GM18909 (cell line): ENCODE measurements at regions not wholly inside any gene's neighbourhood (a gene's known extent, or its start where the extent isn't known, plus 50 kb on each side); places are given as distances from the start of the nearest gene placed in this dataset.
"Not testable (repeated sequence)": the region's sequence is repeated elsewhere in the genome, so short reads cannot be mapped to it uniquely, and the experiment has no call there.

Experiments used
- ATAC-seq: cut with Tn5 transposase; IDR thresholded peaks from one replicate; pipeline ENCODE4 v1.9.1; 2021; ENCODE audit warnings: mild to moderate bottlenecking; ENCODE audit not compliant: unreplicated experiment, poor library complexity

DNA sequence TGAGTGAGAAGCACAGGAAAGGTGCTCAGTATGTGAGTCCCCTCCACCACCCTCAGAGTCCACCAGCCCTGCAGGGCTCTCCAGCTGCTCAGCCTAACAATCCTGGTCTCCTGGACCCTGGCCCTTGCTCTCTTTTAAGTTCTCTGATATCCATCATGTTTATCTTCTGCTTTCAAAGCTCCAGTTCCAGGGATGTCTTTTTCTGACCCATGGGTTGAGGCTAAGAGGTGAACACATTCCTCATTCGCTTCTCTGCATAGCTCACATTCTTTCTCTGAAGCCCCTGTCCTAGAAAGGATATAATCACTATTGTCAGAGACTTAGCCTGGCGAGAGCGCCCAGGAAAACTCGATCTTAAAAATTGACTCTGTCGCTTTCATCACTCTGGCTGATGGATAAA lies 86.4 kb downstream of the ARL4C start:
- ATAC-seq, result no peak

DNA sequence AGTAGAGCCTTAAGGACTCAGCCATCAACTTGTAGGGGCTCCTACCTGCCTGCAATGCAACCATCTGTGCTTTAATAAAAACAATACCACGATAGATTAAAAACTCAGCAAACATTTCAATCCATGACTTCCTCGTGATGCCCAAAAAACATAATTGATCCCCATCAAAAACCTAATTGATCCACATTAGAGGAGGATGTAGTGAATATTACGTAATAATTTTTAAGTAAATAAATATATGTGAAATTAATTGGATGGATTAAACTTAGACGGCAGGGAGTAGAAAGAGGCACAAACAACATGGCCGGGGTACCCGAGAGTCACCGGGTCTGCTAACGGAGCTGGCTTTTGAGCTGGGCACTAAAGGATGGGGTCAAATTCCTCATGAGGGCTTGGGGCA lies 87.3 kb downstream of the ARL4C start:
- no peak for ATAC-seq

DNA sequence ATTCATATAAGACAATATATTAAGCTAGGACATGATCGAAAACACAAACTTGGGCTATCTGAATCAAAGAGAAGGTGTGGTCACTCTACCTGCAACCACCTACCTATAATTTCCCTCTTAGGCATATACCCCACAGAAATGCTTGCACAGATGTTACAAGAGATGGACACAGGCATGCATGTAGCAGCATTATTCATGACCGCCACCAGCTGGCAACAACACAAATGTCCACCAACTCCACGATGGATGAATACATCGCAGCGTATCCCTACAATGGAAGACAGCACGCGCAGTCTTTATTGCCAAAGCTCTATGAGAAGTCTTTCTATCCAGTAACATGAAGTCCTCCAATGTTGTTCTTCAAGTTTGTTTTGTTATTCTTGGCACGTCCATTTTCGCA lies 90.8 kb downstream of the ARL4C start:
- ATAC-seq, result no peak

GRCh38 chr2:234405462-234405861 lies 91.4 kb downstream of the ARL4C start:
- no peak for ATAC-seq

GRCh38 chr2:234404957-234405356 lies 91.9 kb downstream of the ARL4C start:
- no peak for ATAC-seq

- ATAC-seq, result no peak
Measured at GRCh38 chr2:234403751-234404150, 93.1 kb downstream of the ARL4C start.

- no peak for ATAC-seq
Measured at GRCh38 chr2:234403074-234403473, 93.8 kb downstream of the ARL4C start.

- no peak for ATAC-seq
Measured at GRCh38 chr2:234401426-234401825, 95.5 kb downstream of the ARL4C start.

- no peak for ATAC-seq
Measured at GRCh38 chr2:234399451-234400246, 97.2 kb downstream of the ARL4C start.

DNA sequence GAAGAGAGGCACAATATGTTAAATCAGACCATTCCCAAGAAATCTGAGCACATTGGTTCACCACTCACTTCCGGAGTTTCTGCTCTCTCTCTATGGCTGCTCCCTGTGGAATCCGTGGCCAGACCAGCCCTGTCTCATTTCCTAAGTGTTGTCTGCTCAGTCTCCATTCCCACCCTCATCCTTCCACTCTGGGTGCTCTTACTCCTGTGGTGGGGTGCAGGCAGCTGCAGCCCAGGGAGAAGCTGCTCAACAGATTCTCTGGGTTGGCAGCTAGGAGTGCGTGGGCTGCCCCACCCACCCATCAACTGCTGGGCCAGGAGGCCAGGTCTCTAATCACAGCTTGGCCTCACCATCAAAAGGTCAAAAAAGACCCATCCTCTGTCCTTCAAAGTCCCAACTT lies 98.3 kb downstream of the ARL4C start:
- ATAC-seq, result no peak

GRCh38 chr2:234395891-234396420 lies 100.9 kb downstream of the ARL4C start:
- ATAC-seq, result no peak

GRCh38 chr2:234394450-234394849 lies 102.4 kb downstream of the ARL4C start:
- no peak for ATAC-seq

DNA sequence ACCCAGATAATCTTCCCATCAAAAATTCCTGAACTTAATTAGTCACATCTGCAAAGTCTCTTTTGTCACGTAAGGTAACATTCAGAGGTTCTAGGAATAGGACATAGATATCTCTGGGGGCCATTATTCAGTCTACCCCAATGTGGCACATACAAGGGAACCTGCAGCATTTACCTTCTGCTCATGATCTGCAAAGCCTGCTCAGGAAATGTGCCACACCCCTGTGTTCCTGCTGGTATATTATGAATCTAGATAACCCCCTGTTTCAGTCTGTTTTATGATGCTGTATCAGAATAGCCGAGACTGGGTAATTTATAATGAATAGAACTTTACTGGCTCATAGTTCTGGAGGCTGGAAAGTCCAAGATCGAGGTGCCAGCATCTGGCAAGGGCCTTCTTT lies 103.5 kb downstream of the ARL4C start:
- ATAC-seq, result no peak

- no peak for ATAC-seq
Measured at GRCh38 chr2:234392041-234392615, 104.8 kb downstream of the ARL4C start.

GRCh38 chr2:234391625-234392024 lies 105.3 kb downstream of the ARL4C start:
- no peak for ATAC-seq

DNA sequence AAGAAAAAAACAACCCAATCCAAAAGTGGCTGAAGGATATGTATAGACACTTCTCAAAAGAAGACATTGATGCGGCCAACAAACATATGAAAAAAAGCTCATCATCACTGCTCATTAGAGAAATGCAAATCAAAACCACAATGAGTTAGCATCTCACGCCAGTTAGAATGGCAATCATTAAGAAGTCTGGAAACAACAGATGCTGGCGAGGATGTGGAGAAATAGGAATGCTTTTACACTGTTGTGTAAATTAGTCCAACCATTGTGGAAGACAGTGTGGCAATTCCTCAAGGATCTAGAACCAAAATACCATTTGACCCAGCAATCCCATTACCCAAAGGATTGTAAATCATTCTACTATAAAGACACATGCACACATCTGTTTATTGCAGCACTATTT lies 107.2 kb downstream of the ARL4C start:
- ATAC-seq, result not testable (repeated sequence)

GRCh38 chr2:234388591-234388990 lies 108.3 kb downstream of the ARL4C start:
- no peak for ATAC-seq

GRCh38 chr2:234386971-234387370 lies 109.9 kb downstream of the ARL4C start:
- no peak for ATAC-seq

DNA sequence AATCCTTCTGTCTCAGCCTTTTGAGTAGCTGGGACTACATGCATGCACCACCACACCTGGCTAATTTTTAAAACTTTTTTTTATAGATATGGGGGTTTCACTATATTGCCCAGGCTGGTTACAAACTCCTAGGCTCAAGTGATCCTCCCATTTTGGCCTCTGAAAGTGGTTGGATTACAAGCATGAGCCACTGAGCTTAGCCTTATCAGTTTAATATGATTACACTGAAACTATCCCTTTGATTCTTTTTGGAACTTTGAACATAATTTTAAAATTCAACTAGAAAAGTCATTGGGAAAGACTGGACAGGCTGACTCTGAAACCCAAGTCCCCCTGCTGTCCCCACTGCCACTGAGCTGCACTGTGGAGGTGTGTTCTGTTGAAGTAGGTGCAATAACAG lies 114.8 kb downstream of the ARL4C start:
- no peak for ATAC-seq

GRCh38 chr2:234378958-234379357 lies 117.9 kb downstream of the ARL4C start:
- not testable (repeated sequence) for ATAC-seq

GRCh38 chr2:234378440-234378839 lies 118.4 kb downstream of the ARL4C start:
- no peak for ATAC-seq
